Neural progenitor cell (in vitro differentiated cells): ENCODE measurements at regions not wholly inside any gene's neighbourhood (a gene's known extent, or its start where the extent isn't known, plus 50 kb on each side); places are given as distances from the start of the nearest gene placed in this dataset.

Source experiments
- DNase-seq: peaks from one replicate; pipeline ENCODE4 v3.0.0-alpha.2; 2016; ENCODE audit warnings: low spot score
- H2AFZ ChIP-seq: fragments of 200-600 bp; sonication (generic); replicated peaks from 2 replicates; pipeline ENCODE4 v1.6.1; 2016; ENCODE audit warnings: antibody characterized with exemption
- H3F3A ChIP-seq: fragments of 200-600 bp; sonication (generic); 2 replicates; pipeline ENCODE4 v1.6.1; 2016; ENCODE audit warnings: antibody characterized with exemption, low read depth
- H3K27ac ChIP-seq: fragments of 200-600 bp; sonication (generic); 2 replicates; pipeline ENCODE4 v1.5.1; 2016; ENCODE audit warnings: mild to moderate bottlenecking
- H3K27me3 ChIP-seq: fragments of 200-600 bp; sonication (generic); 2 replicates; pipeline ENCODE4 v1.6.1; 2016; ENCODE audit warnings: mild to moderate bottlenecking, moderate library complexity
- H3K36me3 ChIP-seq: fragments of 200-600 bp; sonication (generic); 2 replicates; pipeline ENCODE4 v1.5.1; 2016
- H3K4me1 ChIP-seq: fragments of 200-600 bp; sonication (generic); 2 replicates; pipeline ENCODE4 v1.6.1; 2016; ENCODE audit warnings: mixed run types
- H3K4me2 ChIP-seq: fragments of 200-600 bp; sonication (generic); 2 replicates; pipeline ENCODE4 v1.6.1; 2016
- H3K4me3 ChIP-seq: fragments of 200-600 bp; sonication (generic); 2 replicates; pipeline ENCODE4 v1.5.1; 2016
- H3K79me2 ChIP-seq: fragments of 200-600 bp; sonication (generic); 2 replicates; pipeline ENCODE4 v1.6.1; 2016; ENCODE audit warnings: low read depth
- H3K9ac ChIP-seq: fragments of 200-600 bp; sonication (generic); 2 replicates; pipeline ENCODE4 v1.6.1; 2016
- H3K9me3 ChIP-seq: fragments of 200-600 bp; sonication (generic); 2 replicates; pipeline ENCODE4 v1.5.1; 2016; ENCODE audit warnings: low read depth
- H4K20me1 ChIP-seq: fragments of 200-600 bp; sonication (generic); 2 replicates; pipeline ENCODE4 v1.6.1; 2016; ENCODE audit warnings: low read depth
- H3K27ac Mint-ChIP-seq: 3 replicates; pipeline ENCODE4 v1.8.0; 2021; ENCODE audit warnings: mixed read lengths
- H3K27me3 Mint-ChIP-seq: 2 replicates; pipeline ENCODE4 v1.8.0; 2022; ENCODE audit warnings: low read depth, mild to moderate bottlenecking, inconsistent platforms, moderate library complexity, mixed read lengths; ENCODE audit not compliant: insufficient read depth
- H3K36me3 Mint-ChIP-seq: 3 replicates; pipeline ENCODE4 v1.8.0; 2021; ENCODE audit warnings: mixed read lengths
- H3K4me1 Mint-ChIP-seq: 3 replicates; pipeline ENCODE4 v1.8.0; 2021; ENCODE audit warnings: mixed read lengths
- H3K4me3 Mint-ChIP-seq: 3 replicates; pipeline ENCODE4 v1.8.0; 2021; ENCODE audit warnings: mild to moderate bottlenecking, moderate library complexity, mixed read lengths
- H3K9me3 Mint-ChIP-seq: 3 replicates; pipeline ENCODE4 v1.8.0; 2020; ENCODE audit warnings: mixed read lengths
- CTCF ChIP-seq: fragments of 200-600 bp; sonication (generic); IDR thresholded peaks from 2 replicates; pipeline ENCODE4 v1.5.1; 2017; ENCODE audit warnings: antibody characterized with exemption, mild to moderate bottlenecking
- EZH2 ChIP-seq: fragments of 200-600 bp; sonication (generic); IDR thresholded peaks from 2 replicates; pipeline ENCODE4 v1.6.1; 2017; ENCODE audit warnings: antibody characterized with exemption, mild to moderate bottlenecking, moderate library complexity
- EZH2phosphoT487 ChIP-seq: fragments of 200-600 bp; sonication (generic); IDR thresholded peaks from 2 replicates; pipeline ENCODE4 v1.6.1; 2017; ENCODE audit warnings: antibody characterized with exemption

GRCh38 chr2:18159896-18160295 lies 281.4 kb downstream of the KCNS3 start:
- peak overlapping the region; percentile 28 for H2AFZ ChIP-seq
- Mint-ChIP-seq H3K4me3 (no peak overlapping the region), H3K36me3 (no peaks in the 10 kb centered on the region), H3K27me3 (peaks cover 6% of the 10 kb centered on the region), H3K9me3 (no peaks in the 10 kb centered on the region), H3K4me1 (peaks cover 7% of the 10 kb centered on the region), H3K27ac (no peak overlapping the region)
- no peaks in the 10 kb centered on the region for H3K9me3 ChIP-seq
- no peak overlapping the region for H3K9ac ChIP-seq
- H3K27ac ChIP-seq = no peak overlapping the region
- TF ChIP-seq CTCF = no peak
- no peak overlapping the region for H3K4me2 ChIP-seq
- no peaks in the 10 kb centered on the region for H3K4me1 ChIP-seq
- no peaks in the 10 kb centered on the region for H3K27me3 ChIP-seq
- no peaks in the 10 kb centered on the region for H3F3A ChIP-seq
- no peaks in the 10 kb centered on the region for H3K79me2 ChIP-seq
- no peak for DNase-seq
- H4K20me1 ChIP-seq = no peaks in the 10 kb centered on the region
- H3K36me3 ChIP-seq = no peaks in the 10 kb centered on the region
- no peak overlapping the region for H3K4me3 ChIP-seq

- H3K4me2 ChIP-seq = no peak overlapping the region
- no peak overlapping the region for H3K9ac ChIP-seq
- H3F3A ChIP-seq = no peaks in the 10 kb centered on the region
- Mint-ChIP-seq H3K27ac (no peak overlapping the region), H3K36me3 (no peaks in the 10 kb centered on the region), H3K4me3 (no peak overlapping the region), H3K9me3 (no peaks in the 10 kb centered on the region), H3K4me1 (peaks cover 17% of the 10 kb centered on the region), H3K27me3 (peaks cover 3% of the 10 kb centered on the region)
- no peak for DNase-seq
- H2AFZ ChIP-seq = no peak overlapping the region
- no peaks in the 10 kb centered on the region for H3K79me2 ChIP-seq
- H3K27me3 ChIP-seq = no peaks in the 10 kb centered on the region
- TF ChIP-seq CTCF = no peak
- TF ChIP-seq EZH2 = no peak
- no peak for TF ChIP-seq EZH2phosphoT487
- H3K27ac ChIP-seq = no peak overlapping the region
- H4K20me1 ChIP-seq = no peaks in the 10 kb centered on the region
- no peaks in the 10 kb centered on the region for H3K36me3 ChIP-seq
- no peaks in the 10 kb centered on the region for H3K9me3 ChIP-seq
- no peaks in the 10 kb centered on the region for H3K4me1 ChIP-seq
- H3K4me3 ChIP-seq = no peak overlapping the region
These were observed 278.0 kb downstream of the KCNS3 start for GRCh38 chr2:18156421-18156820.

- no peak overlapping the region for H3K4me3 ChIP-seq
- Mint-ChIP-seq H3K9me3 (no peaks in the 10 kb centered on the region), H3K27me3 (peaks cover 3% of the 10 kb centered on the region), H3K27ac (no peak overlapping the region), H3K4me1 (peaks cover 17% of the 10 kb centered on the region), H3K36me3 (no peaks in the 10 kb centered on the region), H3K4me3 (no peak overlapping the region)
- no peaks in the 10 kb centered on the region for H3K79me2 ChIP-seq
- H3K27me3 ChIP-seq = no peaks in the 10 kb centered on the region
- no peaks in the 10 kb centered on the region for H3K36me3 ChIP-seq
- no peaks in the 10 kb centered on the region for H3K4me1 ChIP-seq
- DNase-seq = no peak
- H3F3A ChIP-seq = no peaks in the 10 kb centered on the region
- H3K9ac ChIP-seq = no peak overlapping the region
- no peak for TF ChIP-seq EZH2phosphoT487
- no peak for TF ChIP-seq EZH2
- no peak for TF ChIP-seq CTCF
- no peaks in the 10 kb centered on the region for H4K20me1 ChIP-seq
- H3K27ac ChIP-seq = no peak overlapping the region
- no peak overlapping the region for H2AFZ ChIP-seq
- H3K4me2 ChIP-seq = no peak overlapping the region
- H3K9me3 ChIP-seq = no peaks in the 10 kb centered on the region
These were observed 277.5 kb downstream of the KCNS3 start for GRCh38 chr2:18156002-18156401.

GRCh38 chr2:18154812-18155211 lies 276.3 kb downstream of the KCNS3 start:
- no peaks in the 10 kb centered on the region for H3K4me1 ChIP-seq
- no peak overlapping the region for H3K4me2 ChIP-seq
- no peak overlapping the region for H3K27ac Mint-ChIP-seq
- H3K27me3 ChIP-seq = no peaks in the 10 kb centered on the region
- H3F3A ChIP-seq = no peaks in the 10 kb centered on the region
- H3K36me3 ChIP-seq = no peaks in the 10 kb centered on the region
- H3K9me3 ChIP-seq = no peaks in the 10 kb centered on the region
- no peaks in the 10 kb centered on the region for H3K36me3 Mint-ChIP-seq
- H4K20me1 ChIP-seq = no peaks in the 10 kb centered on the region
- peaks cover 3% of the 10 kb centered on the region for H3K27me3 Mint-ChIP-seq
- peaks cover 11% of the 10 kb centered on the region for H3K4me1 Mint-ChIP-seq
- no peak for DNase-seq
- H3K9me3 Mint-ChIP-seq = no peaks in the 10 kb centered on the region
- H3K4me3 Mint-ChIP-seq = no peak overlapping the region
- no peak overlapping the region for H3K4me3 ChIP-seq
- no peak overlapping the region for H3K27ac ChIP-seq
- H2AFZ ChIP-seq = no peak overlapping the region
- no peak overlapping the region for H3K9ac ChIP-seq
- TF ChIP-seq CTCF (no peak), EZH2phosphoT487 (no peak), EZH2 (no peak)
- no peaks in the 10 kb centered on the region for H3K79me2 ChIP-seq
